SKM-1 treated with dmso at 0.1 percent for 144 hours (cell line): ENCODE measurements at regions not wholly inside any gene's neighbourhood (a gene's known extent, or its start where the extent isn't known, plus 50 kb on each side); places are given as distances from the start of the nearest gene placed in this dataset.

Source experiments
- DNase-seq: peaks from one replicate; lab custom pipeline; 2025; ENCODE audit not compliant: unreplicated experiment; lab: John Stamatoyannopoulos, UW

DNA sequence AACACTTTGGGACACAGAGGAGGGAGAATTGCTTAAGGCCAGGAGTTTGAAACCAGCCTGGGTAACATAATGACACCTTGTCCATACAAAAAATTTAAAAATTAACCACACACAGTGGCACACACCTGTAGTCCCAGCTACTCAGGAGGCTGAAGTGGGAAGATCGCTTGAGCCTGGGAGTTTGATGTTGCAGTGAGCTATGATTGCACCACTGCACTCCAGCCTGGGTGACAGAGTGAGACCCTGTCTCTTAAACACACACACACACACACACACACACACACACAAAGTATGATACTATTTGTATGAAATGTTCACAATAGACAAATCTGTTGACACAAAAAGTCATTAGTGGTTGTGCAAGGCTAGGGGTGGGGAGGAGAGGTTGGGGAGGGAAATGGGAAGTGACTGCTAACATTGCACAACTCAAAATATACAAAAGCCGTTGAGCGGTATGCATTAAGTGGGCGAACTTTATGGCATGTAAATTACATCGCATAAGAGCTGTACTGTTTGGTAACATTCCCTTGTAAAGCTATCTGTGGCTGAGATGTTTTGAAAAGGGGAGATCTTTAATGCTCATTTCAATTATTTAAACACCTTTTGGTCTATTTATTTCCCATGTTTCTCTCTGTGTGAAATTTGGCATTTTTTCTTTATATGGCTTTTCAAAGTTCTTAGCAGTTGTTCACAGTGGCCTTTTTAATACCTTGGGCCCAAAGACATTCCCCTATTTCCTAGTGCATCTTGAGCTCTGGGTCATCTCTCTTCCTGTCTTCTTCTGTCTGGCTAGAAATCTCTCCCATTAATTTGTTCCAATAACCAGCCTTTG is 58.9 kb upstream of the ZNF516 start:
- peak; percentile 95 for DNase-seq

DNA sequence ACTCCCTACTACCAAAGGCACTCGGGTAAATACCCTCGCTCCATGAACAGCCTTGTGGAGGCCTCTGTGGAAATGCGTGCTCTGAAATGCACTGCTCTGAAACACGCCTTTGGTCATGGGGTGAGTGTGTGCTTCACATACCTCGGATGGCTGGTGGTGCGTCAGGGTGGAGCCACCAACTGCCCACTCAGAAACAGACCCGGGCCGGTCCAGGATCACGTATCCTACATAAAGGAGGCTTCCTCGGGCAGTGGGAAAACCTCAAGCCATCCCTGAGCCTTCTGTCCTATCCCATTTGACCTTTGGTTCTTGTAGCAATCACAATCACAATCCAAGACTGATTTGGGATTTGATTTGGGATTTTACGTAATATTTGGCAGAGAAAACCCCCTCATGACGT is 53.5 kb upstream of the ZNF516 start:
- DNase-seq: no peak

DNA sequence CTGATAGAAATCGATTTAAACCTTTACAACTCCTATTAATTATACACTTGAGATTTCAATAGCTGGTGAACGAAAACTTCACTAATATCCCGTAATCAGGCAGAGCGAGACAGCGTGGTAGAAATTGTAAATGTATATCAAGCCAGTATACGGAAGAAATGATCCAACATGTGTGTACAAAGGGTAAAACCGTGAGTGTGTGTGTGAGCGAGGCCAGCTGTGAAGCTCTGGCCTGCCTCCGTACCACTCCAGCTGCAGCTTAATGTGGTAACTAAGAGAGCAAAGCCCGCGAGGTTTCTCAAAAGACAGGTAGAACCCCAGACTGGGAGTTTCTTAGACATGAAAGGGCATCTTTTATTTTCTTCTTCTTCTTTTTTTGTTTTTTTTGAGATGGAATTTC is 52.3 kb upstream of the ZNF516 start:
- no peak for DNase-seq

DNA sequence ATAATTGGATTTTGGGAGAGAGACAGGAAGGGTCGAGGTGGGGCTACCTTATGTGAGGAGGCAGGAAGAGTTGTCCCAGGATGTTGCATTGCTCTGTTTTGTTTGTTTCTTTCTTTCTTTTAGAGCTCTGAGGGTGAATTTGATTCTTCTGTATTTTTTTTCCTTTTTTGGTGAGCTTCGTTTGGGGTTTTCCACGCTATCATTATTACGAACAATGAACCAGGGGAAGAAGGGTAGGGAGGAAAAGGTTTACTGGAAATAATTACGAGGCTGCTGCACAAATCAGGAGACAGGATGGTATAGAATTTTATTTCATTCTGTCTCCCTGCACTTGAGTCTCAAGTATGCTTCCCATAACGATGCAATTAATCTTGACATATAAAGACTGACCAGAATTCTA is 51.4 kb upstream of the ZNF516 start:
- DNase-seq: no peak

DNA sequence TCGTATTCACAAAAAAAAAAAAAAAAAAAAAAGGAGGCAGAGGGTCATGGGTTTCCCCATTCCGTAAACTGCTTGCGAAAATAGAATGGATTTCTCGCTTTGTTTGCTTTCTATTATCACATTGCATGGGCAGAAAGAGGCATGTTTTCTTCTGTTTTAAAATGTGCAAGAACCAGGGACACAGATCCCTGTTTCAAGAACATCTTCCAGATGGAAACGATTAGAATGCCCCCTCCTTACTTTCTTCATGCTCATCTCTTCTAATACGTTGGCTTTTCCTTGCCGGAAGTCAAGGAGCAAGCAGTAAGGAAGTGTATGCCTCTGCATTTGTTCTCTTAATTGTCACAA is 51.0 kb upstream of the ZNF516 start:
- no peak for DNase-seq

DNA sequence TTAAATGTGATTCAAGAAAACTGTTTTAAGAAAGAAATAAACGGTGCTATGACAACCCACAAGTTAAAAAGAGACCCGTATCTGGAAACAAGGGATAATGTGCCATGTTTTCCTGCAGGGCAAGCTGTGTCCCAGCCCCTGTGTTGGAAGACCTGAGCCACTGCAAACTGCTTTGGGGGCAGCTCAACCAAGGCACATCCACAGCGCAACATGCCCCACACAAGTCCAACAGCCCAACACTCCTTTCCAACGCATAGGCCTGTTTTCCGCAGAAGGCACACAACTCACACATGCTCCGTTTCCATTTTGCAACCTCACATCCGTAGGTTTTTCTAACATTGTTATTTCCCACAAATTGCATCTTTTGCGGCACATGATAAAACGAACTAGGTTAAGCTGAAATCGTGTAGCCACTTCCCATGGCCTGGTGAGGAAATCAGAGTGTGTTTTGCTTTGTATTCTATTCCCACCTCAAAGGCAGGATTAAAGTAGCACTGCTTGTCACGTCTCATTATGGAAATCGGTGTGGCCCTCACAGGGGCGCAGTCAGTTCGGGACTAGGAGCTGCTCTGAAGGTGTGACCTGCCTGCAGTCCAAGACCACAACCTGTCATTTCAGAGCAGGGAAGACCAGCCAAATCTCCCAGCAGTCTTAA is 50.5 kb upstream of the ZNF516 start:
- DNase-seq: peak; percentile 33

DNA sequence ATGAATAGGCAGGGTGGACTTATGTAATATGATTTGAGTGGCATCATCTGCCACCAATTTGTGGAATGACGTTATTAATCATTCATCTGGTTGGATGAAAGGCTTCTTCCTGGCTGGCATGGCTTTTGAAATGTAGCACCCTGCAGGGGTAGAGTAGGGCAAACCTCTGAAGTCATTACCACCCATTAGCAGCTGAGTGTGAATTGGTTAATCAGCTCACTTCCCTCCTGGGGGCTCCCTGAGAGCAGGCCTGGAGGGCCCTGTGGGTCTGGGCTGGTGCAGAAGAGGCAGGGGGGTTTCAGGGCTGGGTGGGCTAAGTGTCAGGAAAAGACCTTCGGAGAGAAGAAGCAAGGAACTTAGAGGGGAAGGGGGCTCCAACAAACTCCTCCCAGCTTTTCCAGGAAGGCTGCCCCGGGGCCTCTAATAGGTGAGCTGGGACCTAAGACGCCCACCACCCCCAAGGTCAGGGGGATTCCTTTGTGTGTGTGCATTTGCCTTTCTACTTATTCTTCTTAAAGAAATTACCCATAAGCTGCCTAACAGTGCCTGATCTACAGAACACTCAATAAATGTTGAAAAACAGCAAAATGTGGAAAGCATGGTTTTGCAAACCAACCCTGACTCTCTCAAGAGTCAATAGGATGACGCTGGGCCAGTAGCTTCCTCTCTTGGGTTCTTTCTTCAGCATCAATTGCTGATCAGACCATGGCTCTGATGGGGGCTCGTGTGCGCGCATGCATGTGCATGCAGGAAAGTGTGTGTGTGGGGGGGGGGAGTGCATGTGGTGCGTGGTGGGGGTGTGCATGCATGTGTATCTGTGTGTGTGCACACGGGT is 49.7 kb upstream of the ZNF516 start:
- peak; percentile 22 for DNase-seq
